SK-N-SH (cell line): ENCODE measurements at regions not wholly inside any gene's neighbourhood (a gene's known extent, or its start where the extent isn't known, plus 50 kb on each side); places are given as distances from the start of the nearest gene placed in this dataset.

Experiments
- CTCF ChIA-PET: fragments of 300-600, 350-600 bp; formaldehyde crosslinking; extraction: SDS; loops from one replicate; lab custom pipeline; 2021; lab: Yijun Ruan, JAX
- POLR2A ChIA-PET: fragments of 350-600 bp; sonication (Branson Sonifier 250); formaldehyde crosslinking; extraction: SDS; loops from one replicate; lab custom pipeline; 2020; ENCODE audit warnings: antibody characterized with exemption, inconsistent platforms; lab: Yijun Ruan, JAX
- DNase-seq: peaks from one replicate; pipeline ENCODE4 v3.0.0; 2012
- H2AFZ ChIP-seq: fragments of 200-600 bp; sonication (generic); 2 replicates; pipeline ENCODE4 v1.8.1; 2016; ENCODE audit warnings: antibody characterized with exemption, mild to moderate bottlenecking, low read depth
- H3F3A ChIP-seq: fragments of 200-600 bp; sonication (generic); replicated peaks from 2 replicates; pipeline ENCODE3; 2016; ENCODE audit warnings: antibody characterized with exemption, mild to moderate bottlenecking; ENCODE audit not compliant: insufficient read depth
- H3K27ac ChIP-seq, 2 experiments: fragments of 200-500 bp in 1 of 2; fragments of 200-600 bp in 1 of 2; sonication (Bioruptor generic) in 1 of 2; sonication (generic), shearing (Covaris generic) in 1 of 2; 2 replicates each; pipeline versions ENCODE4 v1.5.1 to v1.6.1; 2014 to 2016; ENCODE audit warnings: low read depth in 2 of 2, inconsistent platforms in 1 of 2, low read length in 1 of 2, mild to moderate bottlenecking in 1 of 2, mixed read lengths in 1 of 2
- H3K27me3 ChIP-seq: fragments of 200-600 bp; sonication (generic), shearing (Covaris generic); 2 replicates; pipeline ENCODE4 v1.6.1; 2016; ENCODE audit warnings: mixed run types; ENCODE audit not compliant: insufficient read depth
- H3K36me3 ChIP-seq, 2 experiments: fragments of 200-500 bp in 1 of 2; fragments of 200-600 bp in 1 of 2; sonication (Bioruptor generic) in 1 of 2; sonication (generic) in 1 of 2; replicated peaks in 1 of 2; 2 replicates each; pipeline versions ENCODE3 to v1.5.1; 2014 to 2016; ENCODE audit warnings: low read length in 1 of 2, mild to moderate bottlenecking in 1 of 2; ENCODE audit not compliant: insufficient read depth in 2 of 2, control insufficient read depth in 1 of 2
- H3K4me1 ChIP-seq, 2 experiments: fragments of 200-500 bp in 1 of 2; fragments of 200-600 bp in 1 of 2; sonication (Bioruptor generic) in 1 of 2; sonication (generic), shearing (Covaris generic) in 1 of 2; 2 replicates each; pipeline versions ENCODE4 v1.5.1 to v1.6.1; 2014 to 2016; ENCODE audit warnings: low read depth in 1 of 2, low read length in 1 of 2, mixed run types in 1 of 2; ENCODE audit not compliant: insufficient read depth in 2 of 2, control insufficient read depth in 1 of 2
- H3K4me2 ChIP-seq: fragments of 200-600 bp; sonication (generic), shearing (Covaris generic); 2 replicates; pipeline ENCODE4 v1.6.1; 2017; ENCODE audit warnings: mixed run types
- H3K4me3 ChIP-seq, 2 experiments: fragments of 200-500 bp in 1 of 2; fragments of 200-600 bp in 1 of 2; sonication (Bioruptor generic) in 1 of 2; sonication (generic), shearing (Covaris generic) in 1 of 2; 2 replicates each; pipeline versions ENCODE4 v1.5.1 to v1.8.1; 2014 to 2016; ENCODE audit warnings: low read depth in 2 of 2, inconsistent platforms in 1 of 2, low read length in 1 of 2, mild to moderate bottlenecking in 1 of 2, mixed read lengths in 1 of 2, moderate library complexity in 1 of 2
- H3K79me2 ChIP-seq: fragments of 200-600 bp; sonication (generic); 2 replicates; pipeline ENCODE4 v1.8.1; 2017; ENCODE audit warnings: mild to moderate bottlenecking; ENCODE audit not compliant: insufficient read depth
- H3K9ac ChIP-seq: fragments of 200-600 bp; sonication (generic); 2 replicates; pipeline ENCODE4 v1.6.1; 2017; ENCODE audit warnings: mixed run types
- H3K9me2 ChIP-seq: fragments of 200-600 bp; sonication (generic); 2 replicates; pipeline ENCODE4 v1.6.1; 2017; ENCODE audit warnings: mixed run types
- H3K9me3 ChIP-seq: fragments of 200-600 bp; sonication (generic); 2 replicates; pipeline ENCODE4 v1.6.1; 2017; ENCODE audit warnings: mixed run types, mild to moderate bottlenecking, moderate library complexity
- H4K20me1 ChIP-seq: fragments of 200-600 bp; sonication (generic); 2 replicates; pipeline ENCODE4 v1.6.1; 2017; ENCODE audit warnings: mild to moderate bottlenecking, mixed run types; ENCODE audit not compliant: insufficient read depth
- CTCF ChIP-seq: fragments of 200-600 bp; sonication (generic); IDR thresholded peaks from 2 replicates; pipeline ENCODE4 v1.6.1; 2017; ENCODE audit warnings: antibody characterized with exemption, mild to moderate bottlenecking, moderate library complexity
- EP300 ChIP-seq, 2 experiments: IDR thresholded peaks; 2 replicates each; pipeline versions ENCODE4 v1.4.0 to v1.6.1; 2012; ENCODE audit warnings: borderline replicate concordance in 1 of 2, low read depth in 1 of 2, low read length in 1 of 2
- EZH2phosphoT487 ChIP-seq: fragments of 200-600 bp; sonication (generic); IDR thresholded peaks from 2 replicates; pipeline ENCODE4 v1.6.1; 2017; ENCODE audit warnings: low read depth, mixed run types, mild to moderate bottlenecking, antibody characterized with exemption, moderate library complexity, borderline replicate concordance
- FOSL2 ChIP-seq: IDR thresholded peaks from 2 replicates; pipeline ENCODE4 v1.4.0; 2012; ENCODE audit warnings: low read depth, mild to moderate bottlenecking, moderate library complexity, borderline replicate concordance
- FOXJ3 ChIP-seq: sonication (generic); formaldehyde crosslinking; IDR thresholded peaks from 2 replicates; pipeline ENCODE4 v1.5.1; 2020; ENCODE audit warnings: mild to moderate bottlenecking, missing genetic modification reagents
- FOXM1 ChIP-seq: IDR thresholded peaks from 2 replicates; pipeline ENCODE4 v1.4.0; 2012; ENCODE audit warnings: low read depth, mild to moderate bottlenecking
- GABPA ChIP-seq: IDR thresholded peaks from 2 replicates; pipeline ENCODE4 v1.4.0; 2012; ENCODE audit warnings: low read depth, mild to moderate bottlenecking
- GATA2 ChIP-seq: sonication (generic); formaldehyde crosslinking; IDR thresholded peaks from 2 replicates; pipeline ENCODE4 v1.5.0; 2020; ENCODE audit warnings: mild to moderate bottlenecking, missing genetic modification reagents
- MXI1 ChIP-seq: IDR thresholded peaks from 2 replicates; pipeline ENCODE4 v1.6.1; 2012; ENCODE audit warnings: mild to moderate bottlenecking, low read depth, low read length, improper control_type of control experiment
- POLR2AphosphoS5 ChIP-seq: IDR thresholded peaks from 2 replicates; pipeline ENCODE4 v1.6.1; 2012; ENCODE audit warnings: low read depth, low read length
- RAD21 ChIP-seq: IDR thresholded peaks from 2 replicates; pipeline ENCODE4 v1.6.1; 2012; ENCODE audit warnings: mild to moderate bottlenecking, low read length
- RCOR1 ChIP-seq: fragments of 150-350 bp; IDR thresholded peaks from 2 replicates; pipeline ENCODE4 v1.6.1; 2017; ENCODE audit warnings: antibody characterized with exemption, low read length
- SMC3 ChIP-seq: IDR thresholded peaks from 2 replicates; pipeline ENCODE4 v1.6.1; 2012; ENCODE audit warnings: low read depth, low read length, improper control_type of control experiment
- TCF12 ChIP-seq: IDR thresholded peaks from 2 replicates; pipeline ENCODE4 v1.4.0; 2012
- USF2 ChIP-seq: fragments of 150-350 bp; IDR thresholded peaks from 2 replicates; pipeline ENCODE4 v1.6.1; 2017; ENCODE audit warnings: antibody characterized with exemption, low read length, low read depth, borderline replicate concordance
- YY1 ChIP-seq: IDR thresholded peaks from 2 replicates; pipeline ENCODE4 v1.4.0; 2012; ENCODE audit warnings: low read depth, mild to moderate bottlenecking
- WGBS: methylation state at CpG from one replicate; pipeline ENCODE4 v1.1.6; 2017; ENCODE audit warnings: low lambda C conversion rate; 5-methylcytosine and 5-hydroxymethylcytosine counted together
- TF ChIP-seq, protein P1 (sequence below): fragments of 150-350 bp; IDR thresholded peaks from 2 replicates; pipeline ENCODE4 v1.6.1; 2016; ENCODE audit warnings: mild to moderate bottlenecking, low read depth, low read length
- TF ChIP-seq, protein P2 (sequence below): IDR thresholded peaks from 2 replicates; pipeline ENCODE4 v1.4.0; 2012; ENCODE audit warnings: low read depth

DNA sequence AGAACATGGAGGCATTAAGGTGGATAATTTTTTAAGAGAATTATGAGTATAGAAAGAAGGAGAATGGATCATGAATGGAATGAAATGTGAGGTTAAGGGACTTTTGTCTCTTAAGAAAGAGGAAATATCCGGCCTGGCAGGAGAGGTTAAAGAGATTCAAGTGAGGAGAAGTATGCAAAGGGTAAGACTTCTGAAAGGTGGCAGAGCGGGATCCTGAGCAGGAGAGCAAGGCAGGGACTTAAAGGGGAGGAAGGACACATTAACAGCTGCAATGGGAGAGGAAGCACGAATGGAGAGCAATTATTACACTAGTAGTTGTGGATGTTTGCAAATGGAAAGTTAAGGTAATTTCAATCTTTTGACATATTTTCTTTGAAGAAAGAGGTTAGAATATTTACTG lies 171.0 kb downstream of the KITLG start:
- no peak for DNase-seq
- no peaks in the 10 kb centered on the region for H3K27me3 ChIP-seq
- no peak overlapping the region for H3K27ac ChIP-seq
- H3K4me1 ChIP-seq, result 0 out of 4 replicates have a peak, but pooled peaks cover 0 to 5% of the 10 kb centered on the region in 2 experiments
- CTCF ChIA-PET, result no interaction called here
- H3F3A ChIP-seq, result peaks cover 4% of the 10 kb centered on the region
- WGBS, result 86% methylated on average over 3 of the region's 3 CpGs
- peaks cover 73% of the 10 kb centered on the region for H3K79me2 ChIP-seq
- H3K9me3 ChIP-seq, result no peaks in the 10 kb centered on the region
- H3K4me3 ChIP-seq, result no peak overlapping the region
- TF ChIP-seq FOXJ3, result no peak
- TF ChIP-seq FOXM1, result no peak
- no peak for TF ChIP-seq TCF12
- TF ChIP-seq GATA2 (CRISPR knock-in tag), result no peak
- no peak for TF ChIP-seq RAD21
- TF ChIP-seq, protein P1, sequence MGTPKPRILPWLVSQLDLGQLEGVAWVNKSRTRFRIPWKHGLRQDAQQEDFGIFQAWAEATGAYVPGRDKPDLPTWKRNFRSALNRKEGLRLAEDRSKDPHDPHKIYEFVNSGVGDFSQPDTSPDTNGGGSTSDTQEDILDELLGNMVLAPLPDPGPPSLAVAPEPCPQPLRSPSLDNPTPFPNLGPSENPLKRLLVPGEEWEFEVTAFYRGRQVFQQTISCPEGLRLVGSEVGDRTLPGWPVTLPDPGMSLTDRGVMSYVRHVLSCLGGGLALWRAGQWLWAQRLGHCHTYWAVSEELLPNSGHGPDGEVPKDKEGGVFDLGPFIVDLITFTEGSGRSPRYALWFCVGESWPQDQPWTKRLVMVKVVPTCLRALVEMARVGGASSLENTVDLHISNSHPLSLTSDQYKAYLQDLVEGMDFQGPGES, result no peak
- TF ChIP-seq CTCF, result no peak
- no peak for TF ChIP-seq RCOR1
- no peak for TF ChIP-seq YY1
- TF ChIP-seq SMC3, result no peak
- TF ChIP-seq, protein P2, sequence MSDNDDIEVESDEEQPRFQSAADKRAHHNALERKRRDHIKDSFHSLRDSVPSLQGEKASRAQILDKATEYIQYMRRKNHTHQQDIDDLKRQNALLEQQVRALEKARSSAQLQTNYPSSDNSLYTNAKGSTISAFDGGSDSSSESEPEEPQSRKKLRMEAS, result no peak
- no peak for TF ChIP-seq MXI1
- no peak for TF ChIP-seq EZH2phosphoT487
- TF ChIP-seq EP300 (IDR thresholded peaks at IDR 0.05; ENCODE audit: borderline replicate concordance in 1 of 2, low read depth in 1 of 2, low read length in 1 of 2), result no peak
- no peak for TF ChIP-seq USF2
- no peak for TF ChIP-seq POLR2AphosphoS5
- TF ChIP-seq GABPA, result no peak
- TF ChIP-seq FOSL2, result no peak
- no peak overlapping the region for H2AFZ ChIP-seq
- no peak overlapping the region for H3K9ac ChIP-seq
- H3K4me2 ChIP-seq, result no peak overlapping the region
- no peaks in the 10 kb centered on the region for H3K9me2 ChIP-seq
- POLR2A ChIA-PET, result no interaction called here
- H4K20me1 ChIP-seq, result no peaks in the 10 kb centered on the region
- H3K36me3 ChIP-seq, result no peaks in the 10 kb centered on the region
